NB4 (cell line): ENCODE measurements at regions not wholly inside any gene's neighbourhood (a gene's known extent, or its start where the extent isn't known, plus 50 kb on each side); places are given as distances from the start of the nearest gene placed in this dataset.

ENCODE experiments used
- DNase-seq: peaks from one replicate; pipeline ENCODE4 v3.0.0; 2010; ENCODE audit warnings: low read depth
- H3K4me3 ChIP-seq: one replicate; pipeline ENCODE4 v1.5.1; 2011; ENCODE audit warnings: mild to moderate bottlenecking, low read depth, low read length, moderate library complexity
- CTCF ChIP-seq: IDR thresholded peaks from one replicate; pipeline ENCODE4 v1.5.1; 2012; ENCODE audit warnings: low read depth, low read length
- MAX ChIP-seq: IDR thresholded peaks from 2 replicates; pipeline ENCODE4 v1.6.1; 2011; ENCODE audit warnings: low read depth, low read length
- MYC ChIP-seq: IDR thresholded peaks from 2 replicates; pipeline ENCODE4 v1.6.1; 2011; ENCODE audit warnings: low read depth, low read length
- POLR2A ChIP-seq: IDR thresholded peaks from 2 replicates; pipeline ENCODE4 v1.6.1; 2011; ENCODE audit warnings: mild to moderate bottlenecking; ENCODE audit not compliant: insufficient read length; ENCODE audit errors: extremely low read depth

GRCh38 chr5:125261505-125262250 lies 515.2 kb upstream of the ZNF608 start:
- H3K4me3 ChIP-seq, result no peak overlapping the region
- no peak for DNase-seq
- TF ChIP-seq CTCF (no peak), MAX (no peak)

GRCh38 chr5:125262782-125263181 lies 516.3 kb upstream of the ZNF608 start:
- no peak overlapping the region for H3K4me3 ChIP-seq
- no peak for TF ChIP-seq MAX
- TF ChIP-seq POLR2A, result no peak
- TF ChIP-seq CTCF, result no peak
- no peak for DNase-seq

- DNase-seq, result no peak
- TF ChIP-seq MAX (no peak), CTCF (no peak), POLR2A (no peak), MYC (no peak)
- H3K4me3 ChIP-seq, result no peak overlapping the region
Measured at GRCh38 chr5:125263356-125263755, 516.9 kb upstream of the ZNF608 start.

GRCh38 chr5:125266106-125266505 lies 519.7 kb upstream of the ZNF608 start:
- no peak for TF ChIP-seq CTCF
- TF ChIP-seq POLR2A, result no peak
- TF ChIP-seq MYC, result no peak
- TF ChIP-seq MAX, result no peak
- no peak overlapping the region for H3K4me3 ChIP-seq
- no peak for DNase-seq

GRCh38 chr5:125267636-125268248 lies 521.3 kb upstream of the ZNF608 start:
- DNase-seq, result no peak
- TF ChIP-seq POLR2A, result no peak
- TF ChIP-seq CTCF, result no peak
- TF ChIP-seq MYC, result no peak
- TF ChIP-seq MAX, result no peak
- H3K4me3 ChIP-seq, result no peak overlapping the region
